OCI-LY7 (cell line): ENCODE measurements at regions not wholly inside any gene's neighbourhood (a gene's known extent, or its start where the extent isn't known, plus 50 kb on each side); places are given as distances from the start of the nearest gene placed in this dataset.

ENCODE experiments used
- EZH2phosphoT487 ChIP-seq: fragments of 200-600 bp; sonication (generic); IDR thresholded peaks from 2 replicates; pipeline ENCODE4 v1.6.1; 2018; ENCODE audit warnings: low read depth, borderline replicate concordance, mild to moderate bottlenecking, mixed run types, antibody characterized with exemption, low read length, moderate library complexity, mixed read lengths
- TF ChIP-seq, protein P1 (sequence below): fragments of 200-600 bp; sonication (generic); conservative IDR thresholded peaks from 2 replicates; pipeline ENCODE4 v1.5.1; 2014; ENCODE audit warnings: mild to moderate bottlenecking, antibody characterized with exemption, low read length, moderate library complexity, mixed read lengths

- TF ChIP-seq, protein P1, sequence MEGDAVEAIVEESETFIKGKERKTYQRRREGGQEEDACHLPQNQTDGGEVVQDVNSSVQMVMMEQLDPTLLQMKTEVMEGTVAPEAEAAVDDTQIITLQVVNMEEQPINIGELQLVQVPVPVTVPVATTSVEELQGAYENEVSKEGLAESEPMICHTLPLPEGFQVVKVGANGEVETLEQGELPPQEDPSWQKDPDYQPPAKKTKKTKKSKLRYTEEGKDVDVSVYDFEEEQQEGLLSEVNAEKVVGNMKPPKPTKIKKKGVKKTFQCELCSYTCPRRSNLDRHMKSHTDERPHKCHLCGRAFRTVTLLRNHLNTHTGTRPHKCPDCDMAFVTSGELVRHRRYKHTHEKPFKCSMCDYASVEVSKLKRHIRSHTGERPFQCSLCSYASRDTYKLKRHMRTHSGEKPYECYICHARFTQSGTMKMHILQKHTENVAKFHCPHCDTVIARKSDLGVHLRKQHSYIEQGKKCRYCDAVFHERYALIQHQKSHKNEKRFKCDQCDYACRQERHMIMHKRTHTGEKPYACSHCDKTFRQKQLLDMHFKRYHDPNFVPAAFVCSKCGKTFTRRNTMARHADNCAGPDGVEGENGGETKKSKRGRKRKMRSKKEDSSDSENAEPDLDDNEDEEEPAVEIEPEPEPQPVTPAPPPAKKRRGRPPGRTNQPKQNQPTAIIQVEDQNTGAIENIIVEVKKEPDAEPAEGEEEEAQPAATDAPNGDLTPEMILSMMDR: no peak
- no peak for TF ChIP-seq EZH2phosphoT487
Observed at GRCh38 chr1:94617957-94618739, 76.6 kb upstream of the F3 start.
